GM23248 (cell line): ENCODE measurements at regions not wholly inside any gene's neighbourhood (a gene's known extent, or its start where the extent isn't known, plus 50 kb on each side); places are given as distances from the start of the nearest gene placed in this dataset.

Experiments
- EZH2 ChIP-seq: fragments of 200-600 bp; sonication (generic); IDR thresholded peaks from 2 replicates; pipeline ENCODE4 v1.6.1; 2018; ENCODE audit warnings: antibody characterized with exemption, mild to moderate bottlenecking; ENCODE audit not compliant: insufficient read depth, poor library complexity, severe bottlenecking
- EZH2phosphoT487 ChIP-seq: fragments of 200-600 bp; sonication (generic); IDR thresholded peaks from 2 replicates; pipeline ENCODE4 v1.6.1; 2018; ENCODE audit warnings: antibody characterized with exemption, moderate library complexity, mild to moderate bottlenecking, low read depth; ENCODE audit not compliant: insufficient read depth

- no peak for TF ChIP-seq EZH2
- TF ChIP-seq EZH2phosphoT487, result no peak
Observed at GRCh38 chr11:46183819-46184218, 62.6 kb upstream of the PHF21A start.
